K562 (cell line): ENCODE measurements at regions not wholly inside any gene's neighbourhood (a gene's known extent, or its start where the extent isn't known, plus 50 kb on each side); places are given as distances from the start of the nearest gene placed in this dataset.

Experiments
- ATAC-seq: fragments of 200-7000 bp; cut with Tn5 transposase; 3 replicates; pipeline ENCODE4 v1.9.1; 2020; ENCODE audit warnings: moderate library complexity
- BruUV-seq: library from RNA; stranded (reverse); fragments of 400-500 nt; replicated peaks from 2 replicates; lab custom pipeline; 2021; lab: Mats Ljungman, UMichigan
- CTCF ChIA-PET: fragments of 300-600 bp; formaldehyde crosslinking; extraction: SDS; loops from one replicate; lab custom pipeline; 2021; ENCODE audit warnings: low intra/inter-chr PET ratio; lab: Yijun Ruan, JAX
- POLR2A ChIA-PET: fragments of 300-600, 350-650 bp; sonication (Branson Sonifier 250); formaldehyde crosslinking; extraction: SDS; loops from one replicate; lab custom pipeline; 2021; ENCODE audit warnings: antibody characterized with exemption, inconsistent platforms; lab: Yijun Ruan, JAX
- DNase-seq, 4 experiments: peaks; one replicate each; pipeline versions ENCODE4 v3.0.0 to v3.0.0-alpha.2; 2011 to 2018; ENCODE audit warnings: low spot score in 3 of 4, mixed read lengths in 3 of 4; ENCODE audit errors: extremely low read depth in 1 of 4
- FAIRE-seq: peaks from 2 replicates; lab custom pipeline; 2011; peaks lifted over from hg19 to GRCh38; lab: Jason Lieb, UNC
- H2AFZ ChIP-seq: 2 replicates; pipeline ENCODE4 v1.6.0; 2011; ENCODE audit warnings: low read depth, low read length, control low read depth, inconsistent platforms
- H3K27ac ChIP-seq: fragments of 200-600 bp; 3 replicates; pipeline ENCODE4 v1.8.0; 2011; ENCODE audit warnings: low read depth, mild to moderate bottlenecking, control low read depth, inconsistent platforms, low read length, moderate library complexity, mixed read lengths; ENCODE audit errors: extremely low read depth
- H3K27me3 ChIP-seq, 2 experiments: fragments of 300-600 bp in 1 of 2; 2 replicates in 1 of 2; 3 replicates in 1 of 2; pipeline versions ENCODE4 v1.6.0 to v1.8.0; 2011; ENCODE audit warnings: inconsistent platforms in 2 of 2, low read length in 2 of 2, mild to moderate bottlenecking in 1 of 2, mixed read lengths in 1 of 2, moderate library complexity in 1 of 2; ENCODE audit not compliant: control insufficient read depth in 2 of 2, insufficient read depth in 2 of 2
- H3K36me3 ChIP-seq: fragments of 300-600 bp; 3 replicates; pipeline ENCODE4 v1.8.0; 2011; ENCODE audit warnings: mild to moderate bottlenecking, low read length, inconsistent platforms; ENCODE audit not compliant: control insufficient read depth, insufficient read depth
- H3K4me1 ChIP-seq, 2 experiments: fragments of 200-600 bp in 1 of 2; replicated peaks in 1 of 2; 2 replicates in 1 of 2; 3 replicates in 1 of 2; pipeline versions ENCODE4 v1.5.1 to v1.8.0; 2011; ENCODE audit warnings: inconsistent platforms in 2 of 2, low read length in 2 of 2, mild to moderate bottlenecking in 1 of 2, mixed read lengths in 1 of 2, moderate library complexity in 1 of 2; ENCODE audit not compliant: control insufficient read depth in 2 of 2, insufficient read depth in 2 of 2
- H3K4me2 ChIP-seq: 2 replicates; pipeline ENCODE4 v1.6.1; 2011; ENCODE audit warnings: low read length, control low read depth, inconsistent platforms, mixed read lengths; ENCODE audit not compliant: insufficient read depth
- H3K4me3 ChIP-seq: fragments of 200-600 bp; sonication (generic), shearing (Covaris generic); 2 replicates; pipeline ENCODE4 v1.5.1; 2016; ENCODE audit warnings: control low read depth, inconsistent platforms
- H3K79me2 ChIP-seq: fragments of 200-600 bp; 3 replicates; pipeline ENCODE4 v1.8.0; 2011; ENCODE audit warnings: low read length, inconsistent platforms; ENCODE audit not compliant: control insufficient read depth, insufficient read depth
- H3K9ac ChIP-seq, 2 experiments: 2 replicates each; pipeline versions ENCODE4 v1.6.0 to v1.6.1; 2011; ENCODE audit warnings: low read depth in 2 of 2, low read length in 2 of 2, control low read depth in 1 of 2, inconsistent platforms in 1 of 2, mild to moderate bottlenecking in 1 of 2, mixed read lengths in 1 of 2; ENCODE audit not compliant: insufficient read depth in 1 of 2
- H3K9me1 ChIP-seq: one replicate; pipeline ENCODE4 v1.6.0; 2011; ENCODE audit warnings: inconsistent platforms, mild to moderate bottlenecking, low read length, moderate library complexity; ENCODE audit not compliant: control insufficient read depth, insufficient read depth
- H3K9me3 ChIP-seq: replicated peaks from 2 replicates; pipeline ENCODE4 v1.5.1; 2011; ENCODE audit warnings: low read depth, low read length, inconsistent platforms; ENCODE audit not compliant: control insufficient read depth, insufficient read depth
- H4K20me1 ChIP-seq: replicated peaks from 2 replicates; pipeline ENCODE4 v1.6.1; 2011; ENCODE audit warnings: low read length, inconsistent platforms, mixed read lengths; ENCODE audit not compliant: control insufficient read depth, insufficient read depth
- CEBPG ChIP-seq, 3 experiments: fragments of 200-800 bp in 1 of 3; sonication (Bioruptor generic) in 1 of 3; sonication (generic) in 1 of 3; formaldehyde crosslinking in 1 of 3; IDR thresholded peaks in 2 of 3; conservative IDR thresholded peaks in 1 of 3; 2 replicates each; pipeline versions ENCODE4 v1.6.1 to v1.8.0; 2016 to 2022; ENCODE audit warnings: missing compliant biosample characterization in 2 of 3, missing genetic modification characterization in 2 of 3, mild to moderate bottlenecking in 1 of 3, missing genetic modification reagents in 1 of 3
- CHD2 ChIP-seq: IDR thresholded peaks from 2 replicates; pipeline ENCODE4 v1.6.1; 2011; ENCODE audit warnings: low read depth, low read length
- TCFL5 ChIP-seq: fragments of 250-450 bp; sonication (Bioruptor Pico); conservative IDR thresholded peaks from 2 replicates; pipeline ENCODE4 v1.6.1; 2021; ENCODE audit warnings: mild to moderate bottlenecking, moderate library complexity, matching md5 sums
- TRIM28 ChIP-seq: fragments of 450-650 bp; IDR thresholded peaks from 2 replicates; pipeline ENCODE4 v1.6.1; 2017
- ZNF766 ChIP-seq: fragments of 200-800 bp; sonication (Bioruptor generic); conservative IDR thresholded peaks from 2 replicates; pipeline ENCODE4 v1.6.1; 2016; ENCODE audit warnings: missing genetic modification characterization, missing compliant biosample characterization
- WGBS: fragments of 100-300 bp; shearing (Covaris generic); methylation state at CpG from one replicate; pipeline ENCODE4 v1.1.6; 2016; ENCODE audit warnings: low coverage, mixed read lengths; ENCODE audit not compliant: insufficient coverage; ENCODE audit errors: missing lambda C conversion rate; 5-methylcytosine and 5-hydroxymethylcytosine counted together
- in situ Hi-C: fragments of 300-500 bp; cut with MboI; formaldehyde crosslinking; loops from 4 replicates; pipeline ENCODE4 v1.15.0; 2018; ENCODE audit warnings: inconsistent platforms, mixed read lengths
- intact Hi-C: fragments of 100-400 bp; cut with micrococcal nuclease; formaldehyde crosslinking; loops from 2 replicates; pipeline ENCODE4 v1.14.2; 2022
- TF ChIP-seq, protein P1 (sequence below): fragments of 200-600 bp; sonication (generic); IDR thresholded peaks from one replicate; pipeline ENCODE4 v1.6.1; 2012; ENCODE audit warnings: mild to moderate bottlenecking, low read depth, low read length, inconsistent platforms
- TF ChIP-seq, protein P2 (sequence below), 3 experiments: IDR thresholded peaks in 2 of 3; conservative IDR thresholded peaks in 1 of 3; 2 replicates each; pipeline ENCODE4 v1.5.1; 2011 to 2012; ENCODE audit warnings: low read length in 3 of 3, mild to moderate bottlenecking in 3 of 3, control low read depth in 2 of 3, improper control_type of control experiment in 1 of 3, inconsistent platforms in 1 of 3, low read depth in 1 of 3, mixed read lengths in 1 of 3, moderate library complexity in 1 of 3; ENCODE audit not compliant: insufficient read depth in 2 of 3

DNA sequence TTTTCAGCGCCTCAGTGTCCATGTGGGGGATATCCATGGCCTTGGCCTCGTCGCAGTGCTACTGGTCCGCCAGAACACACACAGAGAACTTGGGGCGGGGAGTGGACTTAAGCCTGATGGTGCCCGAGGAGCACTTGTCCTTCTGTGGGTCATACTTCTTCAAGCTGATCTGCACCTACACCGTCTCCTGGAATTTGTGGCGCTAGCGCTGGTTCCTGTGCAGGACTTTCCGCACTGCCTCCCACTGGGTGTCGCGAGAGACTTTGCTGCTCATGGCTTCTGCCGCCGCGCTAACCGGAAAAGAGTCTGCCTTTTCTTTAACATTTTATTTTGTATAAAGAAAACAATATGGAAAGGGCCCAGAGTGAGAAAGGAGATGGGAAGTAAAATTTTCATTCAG, 266.9 kb downstream of the COX7C start:
- POLR2A ChIA-PET: no interaction called here
- in situ Hi-C loops: no loop called here
- TF ChIP-seq TCFL5 (CRISPR knock-in tag) (no peak), TRIM28 (no peak), CHD2 (peak; percentile 32; the same call in 1 of the 2 replicates), ZNF766 (CRISPR knock-in tag) (no peak), CEBPG (CRISPR knock-in tag; IDR thresholded peaks at IDR 0.05) (no peak), CEBPG (tag; conservative IDR thresholded peaks at IDR 0.05 in 1 of 2, IDR thresholded peaks at IDR 0.05 in 1 of 2) (no peak)
- TF ChIP-seq, protein P1, sequence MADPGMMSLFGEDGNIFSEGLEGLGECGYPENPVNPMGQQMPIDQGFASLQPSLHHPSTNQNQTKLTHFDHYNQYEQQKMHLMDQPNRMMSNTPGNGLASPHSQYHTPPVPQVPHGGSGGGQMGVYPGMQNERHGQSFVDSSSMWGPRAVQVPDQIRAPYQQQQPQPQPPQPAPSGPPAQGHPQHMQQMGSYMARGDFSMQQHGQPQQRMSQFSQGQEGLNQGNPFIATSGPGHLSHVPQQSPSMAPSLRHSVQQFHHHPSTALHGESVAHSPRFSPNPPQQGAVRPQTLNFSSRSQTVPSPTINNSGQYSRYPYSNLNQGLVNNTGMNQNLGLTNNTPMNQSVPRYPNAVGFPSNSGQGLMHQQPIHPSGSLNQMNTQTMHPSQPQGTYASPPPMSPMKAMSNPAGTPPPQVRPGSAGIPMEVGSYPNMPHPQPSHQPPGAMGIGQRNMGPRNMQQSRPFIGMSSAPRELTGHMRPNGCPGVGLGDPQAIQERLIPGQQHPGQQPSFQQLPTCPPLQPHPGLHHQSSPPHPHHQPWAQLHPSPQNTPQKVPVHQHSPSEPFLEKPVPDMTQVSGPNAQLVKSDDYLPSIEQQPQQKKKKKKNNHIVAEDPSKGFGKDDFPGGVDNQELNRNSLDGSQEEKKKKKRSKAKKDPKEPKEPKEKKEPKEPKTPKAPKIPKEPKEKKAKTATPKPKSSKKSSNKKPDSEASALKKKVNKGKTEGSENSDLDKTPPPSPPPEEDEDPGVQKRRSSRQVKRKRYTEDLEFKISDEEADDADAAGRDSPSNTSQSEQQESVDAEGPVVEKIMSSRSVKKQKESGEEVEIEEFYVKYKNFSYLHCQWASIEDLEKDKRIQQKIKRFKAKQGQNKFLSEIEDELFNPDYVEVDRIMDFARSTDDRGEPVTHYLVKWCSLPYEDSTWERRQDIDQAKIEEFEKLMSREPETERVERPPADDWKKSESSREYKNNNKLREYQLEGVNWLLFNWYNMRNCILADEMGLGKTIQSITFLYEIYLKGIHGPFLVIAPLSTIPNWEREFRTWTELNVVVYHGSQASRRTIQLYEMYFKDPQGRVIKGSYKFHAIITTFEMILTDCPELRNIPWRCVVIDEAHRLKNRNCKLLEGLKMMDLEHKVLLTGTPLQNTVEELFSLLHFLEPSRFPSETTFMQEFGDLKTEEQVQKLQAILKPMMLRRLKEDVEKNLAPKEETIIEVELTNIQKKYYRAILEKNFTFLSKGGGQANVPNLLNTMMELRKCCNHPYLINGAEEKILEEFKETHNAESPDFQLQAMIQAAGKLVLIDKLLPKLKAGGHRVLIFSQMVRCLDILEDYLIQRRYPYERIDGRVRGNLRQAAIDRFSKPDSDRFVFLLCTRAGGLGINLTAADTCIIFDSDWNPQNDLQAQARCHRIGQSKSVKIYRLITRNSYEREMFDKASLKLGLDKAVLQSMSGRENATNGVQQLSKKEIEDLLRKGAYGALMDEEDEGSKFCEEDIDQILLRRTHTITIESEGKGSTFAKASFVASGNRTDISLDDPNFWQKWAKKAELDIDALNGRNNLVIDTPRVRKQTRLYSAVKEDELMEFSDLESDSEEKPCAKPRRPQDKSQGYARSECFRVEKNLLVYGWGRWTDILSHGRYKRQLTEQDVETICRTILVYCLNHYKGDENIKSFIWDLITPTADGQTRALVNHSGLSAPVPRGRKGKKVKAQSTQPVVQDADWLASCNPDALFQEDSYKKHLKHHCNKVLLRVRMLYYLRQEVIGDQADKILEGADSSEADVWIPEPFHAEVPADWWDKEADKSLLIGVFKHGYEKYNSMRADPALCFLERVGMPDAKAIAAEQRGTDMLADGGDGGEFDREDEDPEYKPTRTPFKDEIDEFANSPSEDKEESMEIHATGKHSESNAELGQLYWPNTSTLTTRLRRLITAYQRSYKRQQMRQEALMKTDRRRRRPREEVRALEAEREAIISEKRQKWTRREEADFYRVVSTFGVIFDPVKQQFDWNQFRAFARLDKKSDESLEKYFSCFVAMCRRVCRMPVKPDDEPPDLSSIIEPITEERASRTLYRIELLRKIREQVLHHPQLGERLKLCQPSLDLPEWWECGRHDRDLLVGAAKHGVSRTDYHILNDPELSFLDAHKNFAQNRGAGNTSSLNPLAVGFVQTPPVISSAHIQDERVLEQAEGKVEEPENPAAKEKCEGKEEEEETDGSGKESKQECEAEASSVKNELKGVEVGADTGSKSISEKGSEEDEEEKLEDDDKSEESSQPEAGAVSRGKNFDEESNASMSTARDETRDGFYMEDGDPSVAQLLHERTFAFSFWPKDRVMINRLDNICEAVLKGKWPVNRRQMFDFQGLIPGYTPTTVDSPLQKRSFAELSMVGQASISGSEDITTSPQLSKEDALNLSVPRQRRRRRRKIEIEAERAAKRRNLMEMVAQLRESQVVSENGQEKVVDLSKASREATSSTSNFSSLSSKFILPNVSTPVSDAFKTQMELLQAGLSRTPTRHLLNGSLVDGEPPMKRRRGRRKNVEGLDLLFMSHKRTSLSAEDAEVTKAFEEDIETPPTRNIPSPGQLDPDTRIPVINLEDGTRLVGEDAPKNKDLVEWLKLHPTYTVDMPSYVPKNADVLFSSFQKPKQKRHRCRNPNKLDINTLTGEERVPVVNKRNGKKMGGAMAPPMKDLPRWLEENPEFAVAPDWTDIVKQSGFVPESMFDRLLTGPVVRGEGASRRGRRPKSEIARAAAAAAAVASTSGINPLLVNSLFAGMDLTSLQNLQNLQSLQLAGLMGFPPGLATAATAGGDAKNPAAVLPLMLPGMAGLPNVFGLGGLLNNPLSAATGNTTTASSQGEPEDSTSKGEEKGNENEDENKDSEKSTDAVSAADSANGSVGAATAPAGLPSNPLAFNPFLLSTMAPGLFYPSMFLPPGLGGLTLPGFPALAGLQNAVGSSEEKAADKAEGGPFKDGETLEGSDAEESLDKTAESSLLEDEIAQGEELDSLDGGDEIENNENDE: no peak
- TF ChIP-seq, protein P2, sequence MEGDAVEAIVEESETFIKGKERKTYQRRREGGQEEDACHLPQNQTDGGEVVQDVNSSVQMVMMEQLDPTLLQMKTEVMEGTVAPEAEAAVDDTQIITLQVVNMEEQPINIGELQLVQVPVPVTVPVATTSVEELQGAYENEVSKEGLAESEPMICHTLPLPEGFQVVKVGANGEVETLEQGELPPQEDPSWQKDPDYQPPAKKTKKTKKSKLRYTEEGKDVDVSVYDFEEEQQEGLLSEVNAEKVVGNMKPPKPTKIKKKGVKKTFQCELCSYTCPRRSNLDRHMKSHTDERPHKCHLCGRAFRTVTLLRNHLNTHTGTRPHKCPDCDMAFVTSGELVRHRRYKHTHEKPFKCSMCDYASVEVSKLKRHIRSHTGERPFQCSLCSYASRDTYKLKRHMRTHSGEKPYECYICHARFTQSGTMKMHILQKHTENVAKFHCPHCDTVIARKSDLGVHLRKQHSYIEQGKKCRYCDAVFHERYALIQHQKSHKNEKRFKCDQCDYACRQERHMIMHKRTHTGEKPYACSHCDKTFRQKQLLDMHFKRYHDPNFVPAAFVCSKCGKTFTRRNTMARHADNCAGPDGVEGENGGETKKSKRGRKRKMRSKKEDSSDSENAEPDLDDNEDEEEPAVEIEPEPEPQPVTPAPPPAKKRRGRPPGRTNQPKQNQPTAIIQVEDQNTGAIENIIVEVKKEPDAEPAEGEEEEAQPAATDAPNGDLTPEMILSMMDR (IDR thresholded peaks at IDR 0.05 in 2 of 3, conservative IDR thresholded peaks at IDR 0.05 in 1 of 3; ENCODE audit: insufficient read depth in 2 of 3, low read depth in 1 of 3, low read length in 3 of 3): no peak
- TF ChIP-seq, all 486 proteins: peak for 1
- no peak overlapping the region for H3K9ac ChIP-seq
- no peaks in the 10 kb centered on the region for H4K20me1 ChIP-seq
- peak in 1 of 4 experiments; percentile 2 for DNase-seq
- intact Hi-C loops: loop anchor here (5.0 kb wide), 1 partner anchor 128 kb away; no protein-coding TSS in a partner anchor
- no peak overlapping the region for H3K4me3 ChIP-seq
- WGBS: 14% methylated on average over 15 of the region's 16 CpGs
- no peak overlapping the region for H3K4me2 ChIP-seq
- CTCF ChIA-PET: no interaction called here
- H3K36me3 ChIP-seq: no peaks in the 10 kb centered on the region
- no peaks in the 10 kb centered on the region for H3K4me1 ChIP-seq
- FAIRE-seq: no peak
- H3K27ac ChIP-seq: no peak overlapping the region
- no TSS peak for BruUV-seq
- no peaks in the 10 kb centered on the region for H3K9me1 ChIP-seq
- H3K27me3 ChIP-seq: no peaks in the 10 kb centered on the region
- no peak for ATAC-seq
- H3K79me2 ChIP-seq: no peaks in the 10 kb centered on the region
- H2AFZ ChIP-seq: no peak overlapping the region
- no peaks in the 10 kb centered on the region for H3K9me3 ChIP-seq
